HT-29 (cell line): ENCODE measurements at regions not wholly inside any gene's neighbourhood (a gene's known extent, or its start where the extent isn't known, plus 50 kb on each side); places are given as distances from the start of the nearest gene placed in this dataset.

ENCODE experiments used
- DNase-seq: peaks from one replicate; pipeline ENCODE4 v3.0.0-alpha.2; 2015; ENCODE audit warnings: low spot score

DNA sequence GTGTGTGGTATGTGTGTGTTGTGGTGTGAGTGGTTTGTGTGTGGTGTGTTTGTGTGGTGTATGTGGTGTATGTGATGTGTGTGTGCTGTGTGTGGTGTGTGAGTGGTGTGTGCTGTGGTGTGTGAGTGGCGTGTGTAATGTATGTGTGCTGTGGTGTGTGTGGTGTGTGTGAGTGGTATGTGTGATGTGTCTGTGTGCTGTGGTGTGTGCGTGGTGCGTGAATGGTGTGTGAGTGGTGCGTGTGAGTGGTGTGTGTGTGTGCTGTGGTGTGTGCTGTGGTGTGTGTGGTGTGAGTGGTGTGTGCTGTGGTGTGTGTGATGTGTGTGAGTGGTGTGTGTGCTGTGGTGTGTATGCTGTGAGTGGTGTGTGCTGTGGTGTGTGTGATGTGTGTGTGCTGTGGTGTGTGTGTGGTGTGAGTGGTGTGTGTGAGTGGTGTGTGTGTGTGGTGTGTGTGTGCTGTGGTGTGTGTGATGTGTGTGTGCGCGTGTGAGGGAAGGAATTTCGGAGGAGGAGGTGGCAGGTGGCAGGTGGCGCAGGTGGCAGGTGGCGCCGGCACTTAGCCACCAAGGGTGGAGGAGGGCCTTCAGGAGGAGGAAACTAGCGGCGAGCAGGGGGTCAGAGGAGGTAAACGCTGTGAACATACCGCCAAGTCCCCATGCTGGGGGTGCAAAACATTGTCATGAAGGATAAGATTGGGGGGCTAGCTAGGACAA lies 191.8 kb downstream of the MELK start:
- peak; percentile 34 for DNase-seq

- DNase-seq: no peak
These were observed 192.3 kb downstream of the MELK start for GRCh38 chr9:36765077-36765390.

GRCh38 chr9:36765468-36766341 lies 193.0 kb downstream of the MELK start:
- peak; percentile 89 for DNase-seq

GRCh38 chr9:36768677-36769076 lies 196.0 kb downstream of the MELK start:
- no peak for DNase-seq

GRCh38 chr9:36770025-36770424 lies 197.3 kb downstream of the MELK start:
- no peak for DNase-seq

- DNase-seq: no peak
These were observed 200.0 kb downstream of the MELK start for GRCh38 chr9:36772449-36773403.

GRCh38 chr9:36778682-36779081 lies 206.0 kb downstream of the MELK start:
- DNase-seq: no peak

DNA sequence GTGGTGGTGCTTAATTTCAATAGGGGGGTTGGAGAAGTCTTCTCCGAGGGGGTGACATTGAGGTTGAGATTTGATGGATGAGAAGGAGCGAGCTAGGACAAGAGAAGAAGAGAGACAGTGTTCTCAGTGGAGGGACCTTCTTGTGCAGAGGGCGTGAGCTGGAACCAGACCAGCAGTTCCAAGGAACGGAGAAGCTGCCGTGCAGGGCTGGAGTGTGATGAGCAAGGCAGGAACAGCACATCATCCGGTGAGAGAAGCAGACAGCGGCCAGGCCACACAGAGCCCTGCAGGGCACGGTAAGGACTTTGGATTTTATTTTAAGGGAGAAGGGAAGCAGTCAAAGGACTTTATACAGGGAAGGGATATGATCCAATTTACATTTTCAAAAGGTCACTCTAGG lies 206.9 kb downstream of the MELK start:
- no peak for DNase-seq

- DNase-seq: no peak
These were observed 207.5 kb downstream of the MELK start for GRCh38 chr9:36780186-36780585.

GRCh38 chr9:36781533-36781932 lies 208.8 kb downstream of the MELK start:
- DNase-seq: peak; percentile 63
